GM19025 (cell line): ENCODE measurements at regions not wholly inside any gene's neighbourhood (a gene's known extent, or its start where the extent isn't known, plus 50 kb on each side); places are given as distances from the start of the nearest gene placed in this dataset.

ENCODE experiments used
- ATAC-seq: cut with Tn5 transposase; IDR thresholded peaks from one replicate; pipeline ENCODE4 v1.9.1; 2021; ENCODE audit warnings: mild to moderate bottlenecking, low read depth, moderate library complexity; ENCODE audit not compliant: unreplicated experiment

DNA sequence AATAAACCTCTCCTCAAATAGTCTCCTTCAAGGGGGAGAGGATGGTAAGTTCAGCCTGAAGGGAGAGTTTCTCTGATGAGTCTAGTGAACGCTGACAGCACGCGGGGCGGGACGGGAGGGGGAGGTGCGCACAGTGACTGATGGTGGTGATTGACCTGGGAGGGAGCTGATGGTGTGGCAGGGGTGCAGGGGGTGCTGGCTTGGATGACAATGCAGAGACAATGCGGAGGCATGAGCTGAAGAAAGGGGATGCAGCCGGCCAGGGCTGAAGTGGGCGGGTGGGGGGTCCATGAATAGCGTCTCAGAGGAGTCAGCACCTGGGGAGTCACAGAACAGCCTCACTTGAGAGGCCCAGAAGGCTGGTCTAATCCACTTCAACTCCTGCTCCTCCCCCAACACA, 142.5 kb upstream of the PJA1 start:
- no peak for ATAC-seq

DNA sequence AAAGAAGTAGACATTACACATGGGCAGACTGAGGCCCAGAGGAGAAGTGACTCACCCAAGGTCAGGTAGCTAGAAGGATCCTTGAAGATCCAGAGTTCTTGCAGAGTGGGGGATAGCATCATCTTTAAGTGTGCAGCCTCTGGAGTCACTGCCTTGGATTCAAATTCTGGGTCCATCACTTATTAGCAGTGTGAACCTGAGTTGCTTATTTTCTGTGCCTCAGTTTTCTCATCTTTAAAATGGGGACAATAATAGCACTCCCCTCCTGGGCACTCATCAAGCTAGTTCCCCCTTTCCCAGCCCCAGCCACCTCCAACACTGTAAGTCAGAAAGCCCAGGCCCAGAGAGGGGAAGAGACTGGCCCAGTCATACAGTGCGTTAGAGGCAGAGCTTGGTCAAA, 141.8 kb upstream of the PJA1 start:
- ATAC-seq, result no peak

DNA sequence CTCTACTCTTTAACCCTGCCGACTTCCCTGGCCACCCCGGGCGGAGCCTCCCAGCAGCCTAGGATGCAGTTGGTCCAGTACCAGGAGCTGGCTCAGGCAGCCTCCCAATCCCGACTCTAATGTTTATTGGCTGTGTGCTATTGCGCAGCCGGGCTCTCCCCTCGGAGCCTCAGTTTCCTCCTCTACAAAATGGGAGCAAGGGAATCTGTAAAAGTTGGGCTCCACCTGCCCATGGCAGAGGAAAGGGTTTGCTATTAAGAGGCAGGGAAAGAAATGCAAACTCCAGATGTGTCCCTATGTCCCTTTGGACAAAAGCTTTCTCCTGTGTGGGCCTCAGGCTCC, 140.8 kb upstream of the PJA1 start:
- ATAC-seq, result no peak

DNA sequence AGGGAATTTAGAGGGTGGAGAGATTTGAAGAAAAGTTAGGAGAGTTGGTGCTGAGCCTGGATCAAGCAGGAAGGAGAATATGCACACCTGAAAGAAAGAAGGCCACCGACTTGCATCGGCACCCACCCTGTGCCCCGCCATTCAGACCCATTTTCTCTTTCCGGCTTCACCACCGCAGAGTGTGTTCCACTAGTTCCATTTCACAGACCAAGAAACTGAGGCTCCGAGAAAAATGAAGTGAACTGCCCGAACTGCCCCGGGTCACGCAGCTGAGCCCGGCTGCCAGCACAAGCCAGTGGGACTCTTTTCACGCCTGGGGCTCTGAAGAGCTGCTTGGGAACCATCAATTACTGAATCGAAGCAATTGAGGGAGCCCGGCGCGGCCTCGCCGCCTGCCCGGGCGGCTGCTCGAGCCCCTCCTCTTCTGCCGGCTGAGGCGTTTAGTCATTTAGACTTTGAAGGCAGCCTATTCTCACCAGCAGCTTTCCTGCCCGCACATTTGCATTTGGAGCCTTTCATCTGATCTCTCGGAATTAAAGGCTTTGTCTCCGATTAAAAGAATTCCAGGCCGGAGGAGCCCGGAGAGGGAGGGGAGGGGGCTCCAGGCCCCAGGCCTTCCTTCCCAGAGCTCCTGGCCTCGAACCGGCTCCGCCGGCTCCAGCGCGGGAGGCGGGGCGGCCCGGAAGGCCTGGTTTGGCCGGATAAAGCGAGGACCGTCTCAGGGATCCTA, 140.2 kb upstream of the PJA1 start:
- ATAC-seq, result no peak

DNA sequence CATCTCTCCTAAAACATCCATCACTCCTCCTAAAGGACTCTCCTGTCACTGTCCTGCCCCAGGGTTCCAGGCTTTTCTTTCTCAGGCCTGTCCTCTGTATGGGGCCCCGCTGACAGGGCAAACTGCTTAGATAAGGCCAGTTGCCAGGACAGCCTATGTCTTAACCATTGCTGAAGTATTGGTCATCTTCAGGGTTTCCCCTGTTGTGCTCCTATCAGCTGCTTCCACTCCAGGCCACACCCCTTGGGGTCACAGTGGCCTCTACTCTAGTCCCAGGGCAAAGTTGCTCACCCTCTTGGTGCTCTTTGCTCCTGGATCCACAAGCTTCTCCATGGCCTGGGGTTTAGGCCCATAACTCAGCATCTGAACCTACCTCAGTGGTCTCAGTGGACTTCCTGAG, 138.0 kb upstream of the PJA1 start:
- ATAC-seq, result no peak

- no peak for ATAC-seq
Measured at GRCh38 chrX:69299951-69300714, 134.9 kb upstream of the PJA1 start.

- no peak for ATAC-seq
Measured at GRCh38 chrX:69299285-69299684, 134.0 kb upstream of the PJA1 start.

- ATAC-seq, result no peak
Measured at GRCh38 chrX:69298466-69299140, 133.3 kb upstream of the PJA1 start.

DNA sequence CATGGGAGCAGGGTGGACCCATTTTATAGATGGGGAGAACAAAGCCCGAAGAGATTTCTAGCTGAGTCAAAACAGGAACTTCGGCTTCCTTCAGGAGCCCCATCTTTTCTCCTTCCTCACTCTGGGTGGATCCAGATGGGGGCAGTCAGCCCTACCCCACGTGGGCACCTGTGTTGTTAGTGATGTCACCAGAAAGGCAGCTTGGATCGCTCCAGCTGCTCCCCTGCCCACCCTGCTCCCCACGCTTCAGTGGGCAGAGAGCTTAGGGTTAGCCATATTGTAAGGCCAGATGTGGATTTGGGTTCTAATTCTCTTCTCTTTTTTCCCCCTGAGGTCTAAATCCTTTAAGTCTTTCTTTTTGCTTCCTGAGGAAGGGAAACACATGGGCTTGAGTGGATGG, 132.3 kb upstream of the PJA1 start:
- no peak for ATAC-seq

GRCh38 chrX:69293776-69294601, 128.7 kb upstream of the PJA1 start:
- ATAC-seq, result no peak

GRCh38 chrX:69291116-69291515, 125.9 kb upstream of the PJA1 start:
- no peak for ATAC-seq

DNA sequence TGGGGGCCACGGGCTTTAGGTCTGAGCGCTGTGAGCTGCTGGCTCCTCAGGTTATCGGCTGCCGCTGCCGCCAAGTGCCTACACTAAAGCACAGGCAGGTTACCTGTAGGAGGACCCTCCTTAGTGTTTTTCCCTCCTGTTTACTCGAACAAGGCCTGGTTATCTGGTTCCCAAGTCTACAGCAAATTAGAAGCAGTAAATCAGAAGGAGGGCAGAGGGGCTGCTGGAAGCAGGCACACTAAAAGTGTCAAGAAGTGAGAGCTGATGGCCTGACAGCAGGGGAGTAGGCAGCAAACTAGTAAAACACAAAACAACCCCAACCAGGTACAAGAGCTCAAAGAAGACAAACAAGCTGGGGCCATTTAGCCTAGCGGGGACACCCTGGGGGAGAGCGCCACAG, 125.0 kb upstream of the PJA1 start:
- ATAC-seq, result no peak

- no peak for ATAC-seq
Measured at GRCh38 chrX:69289793-69290123, 124.5 kb upstream of the PJA1 start.

DNA sequence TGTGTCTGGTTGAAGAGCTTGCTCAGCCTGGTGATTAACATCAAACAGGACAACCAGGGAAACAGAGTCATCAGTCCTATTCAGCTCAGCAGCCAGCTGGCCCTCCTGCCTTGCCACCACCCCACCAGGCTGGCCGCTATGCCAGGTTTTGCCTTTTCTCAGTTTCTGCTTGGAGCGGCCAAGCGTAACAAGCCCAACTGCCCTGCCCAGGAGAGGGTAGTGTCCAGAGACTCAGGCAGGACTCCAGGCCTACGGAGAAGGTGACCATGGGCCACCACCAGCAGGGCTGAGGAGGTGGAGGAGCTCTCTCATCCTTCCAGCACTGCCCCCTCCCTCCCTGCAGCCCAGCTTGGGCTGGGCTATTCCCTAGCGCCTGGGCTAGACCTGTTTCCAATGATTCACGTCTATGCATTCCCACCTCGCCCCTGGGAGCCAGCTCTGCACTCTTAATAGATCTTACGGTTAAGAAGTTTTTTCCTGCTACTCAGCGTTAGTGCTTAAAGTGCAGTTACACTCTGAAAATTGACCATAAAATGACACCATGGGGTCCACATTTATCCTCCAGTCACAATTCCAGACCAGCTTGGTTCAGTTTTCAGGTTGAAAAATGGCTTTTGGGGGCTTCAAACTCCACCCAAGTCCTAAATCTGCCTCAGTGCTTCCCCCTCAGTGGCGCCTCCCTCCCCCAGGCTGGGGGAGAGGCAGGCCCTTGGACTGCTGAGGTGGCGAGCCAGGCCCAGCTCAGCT, 124.0 kb upstream of the PJA1 start:
- no peak for ATAC-seq

DNA sequence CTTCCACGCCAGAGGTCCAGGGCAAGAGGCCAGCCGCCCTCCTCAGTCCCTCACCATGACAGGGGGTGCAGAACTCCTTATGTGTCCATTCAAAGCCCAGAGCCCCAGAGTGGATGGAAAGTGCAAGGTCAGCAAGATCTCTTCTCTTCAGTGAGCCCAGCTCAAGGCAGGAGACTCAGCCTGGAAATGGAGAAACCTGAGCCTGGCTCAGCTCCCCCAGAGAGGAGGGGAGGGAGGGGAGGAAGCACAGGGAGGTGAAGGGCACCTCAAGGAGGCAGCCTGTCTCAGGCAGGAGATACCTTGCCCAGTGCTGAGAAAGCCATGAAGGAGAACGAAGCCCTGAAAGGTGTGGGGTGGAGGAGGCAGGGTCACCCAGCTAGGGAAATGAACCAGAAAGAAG, 121.8 kb upstream of the PJA1 start:
- ATAC-seq, result no peak

DNA sequence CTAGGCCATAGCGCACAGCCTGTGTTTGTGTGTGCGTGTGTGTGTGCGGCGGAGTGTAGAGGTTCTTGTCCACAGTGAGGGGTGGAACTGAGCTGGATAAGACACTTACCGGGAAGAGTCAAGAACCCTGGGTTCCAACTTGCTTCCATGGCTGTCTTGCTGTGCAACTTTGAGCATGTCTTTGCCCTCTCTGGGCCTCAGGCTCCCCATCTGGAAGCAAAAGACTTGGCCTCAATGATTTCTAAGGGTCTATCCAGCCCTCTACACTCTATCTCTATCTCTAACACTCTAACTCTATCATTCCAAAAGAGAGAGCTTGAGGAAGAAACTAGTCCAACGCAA, 121.3 kb upstream of the PJA1 start:
- ATAC-seq, result no peak

GRCh38 chrX:69285881-69286564, 120.8 kb upstream of the PJA1 start:
- ATAC-seq, result no peak

- no peak for ATAC-seq
Measured at GRCh38 chrX:69285401-69285877, 120.2 kb upstream of the PJA1 start.

DNA sequence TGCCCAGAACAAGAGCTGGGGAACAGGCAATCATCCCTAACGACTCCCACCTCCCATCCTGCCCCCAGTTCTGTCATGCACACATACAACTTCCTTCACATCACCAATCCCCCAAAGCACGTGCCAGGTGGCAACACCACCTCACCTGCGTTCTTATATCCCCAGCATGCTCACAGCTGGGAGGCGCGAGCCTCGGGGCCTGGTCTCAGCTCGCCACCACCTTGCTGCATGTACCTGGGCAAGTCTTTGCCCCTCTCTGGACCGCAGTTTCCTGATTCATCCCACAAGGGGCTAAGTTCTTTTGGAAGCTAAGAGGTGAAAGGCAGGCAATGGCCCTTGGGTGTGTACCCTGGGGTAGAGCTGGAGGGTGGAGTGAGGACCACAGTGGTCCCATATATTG, 119.2 kb upstream of the PJA1 start:
- no peak for ATAC-seq
